ENCODE measurements at regions not wholly inside any gene's neighbourhood (a gene's known extent, or its start where the extent isn't known, plus 50 kb on each side); places are given as distances from the start of the nearest gene placed in this dataset.

DNA sequence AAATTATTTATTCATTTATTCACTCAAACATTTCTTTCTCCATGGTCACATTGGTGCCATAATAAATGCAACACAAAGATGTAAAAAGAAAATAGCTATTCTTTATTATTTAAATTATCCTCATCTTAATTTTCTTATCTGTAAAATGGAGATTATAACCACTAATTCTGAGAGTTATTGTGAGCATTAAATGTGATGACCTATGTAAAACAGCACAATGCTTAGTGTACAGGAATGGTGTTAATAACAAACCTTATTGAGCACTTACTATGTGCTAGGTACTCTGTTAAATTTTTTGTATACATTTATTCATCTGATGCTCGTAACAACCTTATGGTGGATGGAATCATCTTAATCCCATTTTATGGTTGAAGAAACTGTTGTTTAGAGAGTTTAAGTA, 84.6 kb downstream of the NTMT2 start:
- no peaks in the 10 kb centered on the region for H3K27me3 ChIP-seq
- no peaks in the 10 kb centered on the region for H3K36me3 ChIP-seq
- H3K9me3 ChIP-seq: no peaks in the 10 kb centered on the region
- no peaks in the 10 kb centered on the region for H3K4me1 ChIP-seq
- no peak overlapping the region for H3K4me3 ChIP-seq
- no peak for DNase-seq (ENCODE audit: low spot score)
- H3K27ac ChIP-seq: no peak overlapping the region
- TF ChIP-seq, protein P1, sequence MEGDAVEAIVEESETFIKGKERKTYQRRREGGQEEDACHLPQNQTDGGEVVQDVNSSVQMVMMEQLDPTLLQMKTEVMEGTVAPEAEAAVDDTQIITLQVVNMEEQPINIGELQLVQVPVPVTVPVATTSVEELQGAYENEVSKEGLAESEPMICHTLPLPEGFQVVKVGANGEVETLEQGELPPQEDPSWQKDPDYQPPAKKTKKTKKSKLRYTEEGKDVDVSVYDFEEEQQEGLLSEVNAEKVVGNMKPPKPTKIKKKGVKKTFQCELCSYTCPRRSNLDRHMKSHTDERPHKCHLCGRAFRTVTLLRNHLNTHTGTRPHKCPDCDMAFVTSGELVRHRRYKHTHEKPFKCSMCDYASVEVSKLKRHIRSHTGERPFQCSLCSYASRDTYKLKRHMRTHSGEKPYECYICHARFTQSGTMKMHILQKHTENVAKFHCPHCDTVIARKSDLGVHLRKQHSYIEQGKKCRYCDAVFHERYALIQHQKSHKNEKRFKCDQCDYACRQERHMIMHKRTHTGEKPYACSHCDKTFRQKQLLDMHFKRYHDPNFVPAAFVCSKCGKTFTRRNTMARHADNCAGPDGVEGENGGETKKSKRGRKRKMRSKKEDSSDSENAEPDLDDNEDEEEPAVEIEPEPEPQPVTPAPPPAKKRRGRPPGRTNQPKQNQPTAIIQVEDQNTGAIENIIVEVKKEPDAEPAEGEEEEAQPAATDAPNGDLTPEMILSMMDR (IDR thresholded peaks at IDR 0.05): no peak

DNA sequence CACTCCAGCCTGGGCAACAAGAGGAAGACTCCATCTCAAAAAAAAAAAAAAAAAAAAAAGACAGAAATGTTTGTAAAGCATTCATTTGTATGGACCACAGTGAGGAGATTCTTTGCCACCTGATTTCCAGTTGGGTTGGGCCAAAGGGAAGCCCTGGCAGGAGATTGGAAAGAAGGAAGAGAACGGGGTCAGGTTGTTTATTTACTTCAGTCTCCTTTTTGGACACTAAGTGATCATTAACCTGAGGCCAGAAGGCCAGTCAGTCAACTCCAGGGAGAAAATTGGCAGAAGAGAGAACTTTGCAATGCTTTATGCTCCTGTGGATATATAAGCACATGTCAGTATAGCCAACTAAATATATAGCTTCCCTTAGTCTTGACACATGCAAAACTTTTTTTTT, 85.9 kb downstream of the NTMT2 start:
- no peaks in the 10 kb centered on the region for H3K4me1 ChIP-seq
- H3K9me3 ChIP-seq: no peaks in the 10 kb centered on the region
- H3K27me3 ChIP-seq: no peaks in the 10 kb centered on the region
- TF ChIP-seq, protein P1 (IDR thresholded peaks at IDR 0.05): no peak
- H3K36me3 ChIP-seq: no peaks in the 10 kb centered on the region
- no peak for DNase-seq (ENCODE audit: low spot score)
- no peak overlapping the region for H3K4me3 ChIP-seq
- no peak overlapping the region for H3K27ac ChIP-seq

DNA sequence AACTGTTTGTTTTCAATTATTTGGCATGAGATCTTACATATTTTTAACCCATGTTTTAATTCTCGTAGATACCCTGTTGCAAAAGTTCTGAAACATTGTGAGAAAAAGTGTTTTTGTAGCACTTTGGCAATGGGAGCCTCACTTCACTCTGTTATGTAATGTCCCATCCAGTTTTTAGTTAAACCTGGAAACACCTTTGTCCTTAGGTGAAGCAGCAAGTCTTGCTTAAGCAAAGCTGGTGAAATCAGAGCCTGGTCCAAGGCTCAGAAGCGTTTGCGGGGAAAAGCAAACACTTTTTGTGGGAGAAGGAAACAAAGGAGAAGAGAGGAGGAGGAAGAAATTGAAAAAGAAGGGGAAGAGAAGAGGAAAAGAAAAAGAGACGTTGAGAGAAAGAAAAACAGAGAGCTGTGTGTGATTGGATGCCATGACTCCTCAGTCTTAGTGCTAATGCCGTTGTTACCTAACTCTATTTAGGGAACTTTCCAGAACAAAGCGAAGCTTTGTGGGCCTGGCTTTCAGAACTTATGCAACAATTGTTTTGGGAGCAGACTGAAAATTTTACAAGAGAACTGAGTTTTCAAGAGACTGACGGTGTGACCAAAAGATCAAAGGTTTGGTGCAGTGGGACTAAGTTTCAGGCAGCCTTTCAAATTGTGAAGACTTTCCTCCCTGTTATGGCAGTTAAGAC, 93.1 kb downstream of the NTMT2 start:
- DNase-seq (ENCODE audit: low spot score): no peak
- Histone ChIP-seq H3K4me3 (no peak overlapping the region), H3K27me3 (no peaks in the 10 kb centered on the region), H3K9me3 (no peaks in the 10 kb centered on the region), H3K36me3 (no peaks in the 10 kb centered on the region), H3K27ac (no peak overlapping the region), H3K4me1 (no peaks in the 10 kb centered on the region)
- TF ChIP-seq, protein P1 (IDR thresholded peaks at IDR 0.05): no peak

DNA sequence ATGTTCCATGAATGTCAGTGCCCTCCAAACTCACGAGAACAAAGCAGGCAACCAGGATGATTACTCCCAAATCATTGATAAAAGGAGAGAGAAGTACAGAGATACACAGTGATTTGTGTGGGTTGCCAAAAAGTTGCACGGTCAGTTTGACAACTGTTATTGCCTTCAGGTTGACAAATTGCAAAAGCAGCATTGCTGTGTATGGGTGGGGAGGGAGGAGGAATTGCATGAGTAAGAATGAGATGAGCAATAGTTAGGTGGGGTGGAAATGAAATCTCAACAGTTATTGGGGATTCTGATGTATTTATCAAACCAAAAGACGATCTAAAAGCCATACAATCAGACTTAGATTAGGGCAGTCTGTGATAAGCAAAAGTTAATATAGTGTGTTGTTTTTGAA, 93.7 kb downstream of the NTMT2 start:
- Histone ChIP-seq H3K4me3 (no peak overlapping the region), H3K27ac (no peak overlapping the region), H3K27me3 (no peaks in the 10 kb centered on the region), H3K4me1 (no peaks in the 10 kb centered on the region), H3K36me3 (no peaks in the 10 kb centered on the region), H3K9me3 (no peaks in the 10 kb centered on the region)
- DNase-seq (ENCODE audit: low spot score): no peak
- TF ChIP-seq, protein P1 (IDR thresholded peaks at IDR 0.05): no peak

DNA sequence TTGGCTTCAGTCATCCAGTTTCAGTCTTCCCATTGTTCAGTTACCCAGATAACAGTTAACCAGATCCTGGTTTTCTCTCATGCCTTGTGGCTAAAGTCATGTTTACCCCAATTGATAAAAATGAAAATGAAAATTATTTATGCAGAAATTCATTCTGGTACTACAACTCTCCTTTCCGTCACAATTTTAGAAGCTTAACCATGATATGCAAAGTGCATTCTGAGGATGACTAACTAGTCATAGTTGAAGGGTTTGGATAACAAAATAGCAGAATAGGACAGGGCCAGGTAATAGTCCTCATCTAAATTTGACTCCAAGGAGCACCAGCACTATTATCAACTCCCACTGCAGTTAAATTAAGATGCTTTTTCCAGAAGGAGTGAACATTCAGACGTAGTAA, 94.7 kb downstream of the NTMT2 start:
- TF ChIP-seq, protein P1 (IDR thresholded peaks at IDR 0.05): no peak
- Histone ChIP-seq H3K27ac (no peak overlapping the region), H3K4me1 (no peaks in the 10 kb centered on the region), H3K9me3 (no peaks in the 10 kb centered on the region), H3K36me3 (no peaks in the 10 kb centered on the region), H3K4me3 (no peak overlapping the region), H3K27me3 (no peaks in the 10 kb centered on the region)
- no peak for DNase-seq (ENCODE audit: low spot score)

DNA sequence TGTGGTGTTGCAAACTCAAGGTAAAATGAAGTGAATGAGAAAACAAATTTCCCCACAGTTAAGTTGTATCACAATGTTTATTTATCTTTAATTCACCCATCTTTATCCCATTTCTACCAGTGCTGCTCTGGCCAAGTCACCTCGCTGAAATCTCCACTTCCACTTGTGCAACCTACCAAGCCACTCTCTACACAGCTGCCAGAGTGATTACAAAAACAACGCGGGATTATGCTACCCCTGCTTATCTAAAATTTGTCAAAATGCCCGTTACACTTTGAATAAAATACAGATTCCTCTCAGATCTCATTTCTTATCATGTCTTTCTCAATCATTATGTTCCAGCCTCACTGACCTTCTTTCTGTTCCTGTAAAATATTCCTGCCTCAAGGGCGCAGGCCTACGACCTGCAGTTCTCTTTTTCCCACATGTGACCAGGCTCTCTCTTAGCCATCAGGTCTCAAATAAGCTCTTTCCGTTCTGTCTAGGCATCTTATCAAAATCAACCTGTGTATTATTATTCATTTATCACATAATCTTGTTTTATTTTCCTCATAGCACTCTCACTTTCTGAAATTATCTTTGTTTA, 95.6 kb downstream of the NTMT2 start:
- no peak overlapping the region for H3K4me3 ChIP-seq
- no peaks in the 10 kb centered on the region for H3K36me3 ChIP-seq
- no peaks in the 10 kb centered on the region for H3K4me1 ChIP-seq
- H3K27ac ChIP-seq: no peak overlapping the region
- peak; percentile 60 for DNase-seq (ENCODE audit: low spot score)
- H3K27me3 ChIP-seq: no peaks in the 10 kb centered on the region
- TF ChIP-seq, protein P1 (IDR thresholded peaks at IDR 0.05): no peak
- no peaks in the 10 kb centered on the region for H3K9me3 ChIP-seq
